GM23338 (cell line): ENCODE measurements at regions not wholly inside any gene's neighbourhood (a gene's known extent, or its start where the extent isn't known, plus 50 kb on each side); places are given as distances from the start of the nearest gene placed in this dataset.

Source experiments
- ATAC-seq: fragments of 200-7000 bp; cut with Tn5 transposase; 3 replicates; pipeline ENCODE4 v1.9.1; 2020
- DNase-seq: peaks from one replicate; pipeline ENCODE4 v3.0.0-alpha.2; 2015; ENCODE audit warnings: low spot score
- H2AFZ ChIP-seq: fragments of 200-600 bp; sonication (generic); 2 replicates; pipeline ENCODE4 v1.8.0; 2016; ENCODE audit warnings: antibody characterized with exemption, mild to moderate bottlenecking, moderate library complexity
- H3F3A ChIP-seq: fragments of 200-600 bp; sonication (generic); replicated peaks from 2 replicates; pipeline ENCODE4 v1.8.0; 2017; ENCODE audit warnings: antibody characterized with exemption, mixed run types, low read depth
- H3K27ac ChIP-seq: fragments of 200-600 bp; sonication (generic); 2 replicates; pipeline ENCODE4 v1.6.1; 2016; ENCODE audit warnings: low read depth
- H3K27me3 ChIP-seq: fragments of 200-600 bp; sonication (generic); 2 replicates; pipeline ENCODE4 v1.8.0; 2016; ENCODE audit warnings: mild to moderate bottlenecking, mixed run types, moderate library complexity; ENCODE audit not compliant: insufficient read depth
- H3K36me3 ChIP-seq: fragments of 200-600 bp; sonication (generic); 2 replicates; pipeline ENCODE4 v1.8.0; 2016; ENCODE audit warnings: mild to moderate bottlenecking; ENCODE audit not compliant: insufficient read depth
- H3K4me1 ChIP-seq: fragments of 200-600 bp; sonication (generic); 2 replicates; pipeline ENCODE4 v1.8.0; 2016; ENCODE audit warnings: mild to moderate bottlenecking, moderate library complexity; ENCODE audit not compliant: insufficient read depth
- H3K4me2 ChIP-seq: fragments of 200-600 bp; sonication (generic); 2 replicates; pipeline ENCODE4 v1.7.1; 2017; ENCODE audit warnings: mixed run types
- H3K4me3 ChIP-seq: fragments of 200-600 bp; sonication (generic); 2 replicates; pipeline ENCODE4 v1.6.1; 2016; ENCODE audit warnings: mixed run types
- H3K79me2 ChIP-seq: fragments of 200-600 bp; sonication (generic); replicated peaks from 2 replicates; pipeline ENCODE4 v1.8.0; 2017; ENCODE audit warnings: mild to moderate bottlenecking; ENCODE audit not compliant: insufficient read depth
- H3K9me2 ChIP-seq: fragments of 200-600 bp; sonication (generic); 2 replicates; pipeline ENCODE4 v1.8.0; 2017; ENCODE audit not compliant: insufficient read depth
- H4K20me1 ChIP-seq: fragments of 200-600 bp; sonication (generic); replicated peaks from 2 replicates; pipeline ENCODE4 v1.8.0; 2017; ENCODE audit warnings: mild to moderate bottlenecking; ENCODE audit not compliant: insufficient read depth
- H3K27ac Mint-ChIP-seq: 2 replicates; pipeline ENCODE4 v1.8.0; 2020; ENCODE audit warnings: inconsistent platforms, mild to moderate bottlenecking, moderate library complexity, mixed read lengths
- H3K27me3 Mint-ChIP-seq: 3 replicates; pipeline ENCODE4 v1.8.0; 2022; ENCODE audit warnings: low read depth, mild to moderate bottlenecking, moderate library complexity, mixed read lengths, inconsistent platforms; ENCODE audit not compliant: insufficient read depth, poor library complexity
- H3K36me3 Mint-ChIP-seq: 3 replicates; pipeline ENCODE4 v1.8.0; 2021; ENCODE audit warnings: low read depth, mild to moderate bottlenecking, inconsistent platforms, moderate library complexity, mixed read lengths
- H3K4me1 Mint-ChIP-seq: 3 replicates; pipeline ENCODE4 v1.8.0; 2020; ENCODE audit warnings: mild to moderate bottlenecking, inconsistent platforms, mixed read lengths
- H3K4me3 Mint-ChIP-seq: 3 replicates; pipeline ENCODE4 v1.8.0; 2021; ENCODE audit warnings: moderate library complexity, mild to moderate bottlenecking, inconsistent platforms, mixed read lengths
- H3K9me3 Mint-ChIP-seq: 3 replicates; pipeline ENCODE4 v1.8.0; 2020; ENCODE audit warnings: moderate library complexity, mild to moderate bottlenecking, inconsistent platforms, mixed read lengths
- CREB1 ChIP-seq: fragments of 250-450 bp; sonication (Bioruptor Pico); IDR thresholded peaks from 2 replicates; pipeline ENCODE4 v1.5.0; 2020; ENCODE audit warnings: low read depth, mild to moderate bottlenecking, moderate library complexity
- CTCF ChIP-seq, 2 experiments: fragments of 200-600 bp in 1 of 2; sonication (generic) in 1 of 2; conservative IDR thresholded peaks; 2 replicates each; pipeline versions ENCODE4 v1.5.1 to v1.6.1; 2016 to 2017; ENCODE audit warnings: antibody characterized with exemption in 2 of 2, low read depth in 2 of 2, mild to moderate bottlenecking in 2 of 2, moderate library complexity in 1 of 2
- ETS1 ChIP-seq: IDR thresholded peaks from 2 replicates; pipeline ENCODE4 v1.6.1; 2016; ENCODE audit warnings: antibody characterized with exemption
- EZH2 ChIP-seq: fragments of 200-600 bp; sonication (generic); IDR thresholded peaks from one replicate; pipeline ENCODE4 v1.8.0; 2017; ENCODE audit warnings: antibody characterized with exemption, mild to moderate bottlenecking, low read depth; ENCODE audit not compliant: unreplicated experiment
- EZH2phosphoT487 ChIP-seq: fragments of 200-600 bp; sonication (generic); IDR thresholded peaks from one replicate; pipeline ENCODE4 v1.8.1; 2018; ENCODE audit warnings: antibody characterized with exemption; ENCODE audit not compliant: unreplicated experiment
- JUNB ChIP-seq: IDR thresholded peaks from one replicate; pipeline ENCODE4 v1.6.1; 2016; ENCODE audit warnings: antibody characterized with exemption; ENCODE audit not compliant: unreplicated experiment
- NANOG ChIP-seq: IDR thresholded peaks from 2 replicates; pipeline ENCODE4 v1.6.1; 2016; ENCODE audit warnings: antibody characterized with exemption, borderline replicate concordance
- POLR2AphosphoS5 ChIP-seq: IDR thresholded peaks from 2 replicates; pipeline ENCODE4 v1.6.1; 2016; ENCODE audit warnings: antibody characterized with exemption, low read depth
- REST ChIP-seq: IDR thresholded peaks from one replicate; pipeline ENCODE4 v1.6.1; 2018; ENCODE audit warnings: antibody characterized with exemption; ENCODE audit not compliant: unreplicated experiment
- STAT1 ChIP-seq: IDR thresholded peaks from one replicate; pipeline ENCODE4 v1.6.1; 2016; ENCODE audit warnings: antibody characterized with exemption; ENCODE audit not compliant: unreplicated experiment
- ZNF114 ChIP-seq: fragments of 250-450 bp; sonication (Bioruptor Pico); IDR thresholded peaks from 2 replicates; pipeline ENCODE4 v1.5.0; 2020; ENCODE audit warnings: mild to moderate bottlenecking, moderate library complexity
- ZNF331 ChIP-seq: fragments of 250-450 bp; sonication (Bioruptor Pico); IDR thresholded peaks from 2 replicates; pipeline ENCODE4 v1.5.0; 2020; ENCODE audit warnings: low read depth, mild to moderate bottlenecking, moderate library complexity
- ZNF462 ChIP-seq: fragments of 250-450 bp; sonication (Bioruptor Pico); IDR thresholded peaks from 2 replicates; pipeline ENCODE4 v1.5.0; 2020; ENCODE audit warnings: mild to moderate bottlenecking, moderate library complexity

- TF ChIP-seq POLR2AphosphoS5 (no peak), STAT1 (no peak), CTCF (conservative IDR thresholded peaks at IDR 0.05; ENCODE audit: low read depth in 2 of 2) (no peak), NANOG (no peak), ZNF114 (CRISPR knock-in tag) (no peak), ZNF462 (CRISPR knock-in tag) (no peak), JUNB (no peak), CREB1 (no peak), EZH2phosphoT487 (no peak), ETS1 (no peak), REST (no peak), EZH2 (no peak), ZNF331 (no peak)
- Histone ChIP-seq H3K36me3 (no peaks in the 10 kb centered on the region), H3K79me2 (no peaks in the 10 kb centered on the region), H4K20me1 (no peaks in the 10 kb centered on the region), H2AFZ (no peak overlapping the region), H3K27ac (no peak overlapping the region), H3K27me3 (no peaks in the 10 kb centered on the region), H3K4me1 (no peaks in the 10 kb centered on the region), H3K4me2 (no peak overlapping the region), H3F3A (no peaks in the 10 kb centered on the region), H3K9me2 (no peaks in the 10 kb centered on the region), H3K4me3 (no peak overlapping the region)
- H3K27me3 Mint-ChIP-seq = no peaks in the 10 kb centered on the region
- H3K27ac Mint-ChIP-seq = no peak overlapping the region
- DNase-seq (no peak), ATAC-seq (no peak)
- no peaks in the 10 kb centered on the region for H3K4me1 Mint-ChIP-seq
- no peaks in the 10 kb centered on the region for H3K9me3 Mint-ChIP-seq
- H3K36me3 Mint-ChIP-seq = peaks cover 4% of the 10 kb centered on the region; the same call in 1 of the 3 replicates
- H3K4me3 Mint-ChIP-seq = no peak overlapping the region
Measured at GRCh38 chrX:98795636-98796035, 1614.4 kb downstream of the PCDH19 start.
